GM23248 (cell line): ENCODE measurements at regions not wholly inside any gene's neighbourhood (a gene's known extent, or its start where the extent isn't known, plus 50 kb on each side); places are given as distances from the start of the nearest gene placed in this dataset.

Experiments used
- DNase-seq: peaks from one replicate; pipeline ENCODE4 v3.0.0-alpha.2; 2015
- H2AFZ ChIP-seq: fragments of 200-600 bp; sonication (generic); 2 replicates; pipeline ENCODE4 v1.6.1; 2016; ENCODE audit warnings: antibody characterized with exemption
- H3F3A ChIP-seq: fragments of 200-600 bp; sonication (generic); 2 replicates; pipeline ENCODE4 v1.6.1; 2016; ENCODE audit warnings: mild to moderate bottlenecking, antibody characterized with exemption, mixed run types; ENCODE audit not compliant: insufficient read depth
- H3K27ac ChIP-seq: fragments of 200-600 bp; sonication (generic); 2 replicates; pipeline ENCODE4 v1.5.1; 2016; ENCODE audit warnings: mild to moderate bottlenecking
- H3K27me3 ChIP-seq: fragments of 200-600 bp; sonication (generic); replicated peaks from 2 replicates; pipeline ENCODE4 v1.6.1; 2016; ENCODE audit warnings: mild to moderate bottlenecking; ENCODE audit not compliant: insufficient read depth
- H3K36me3 ChIP-seq: fragments of 200-600 bp; sonication (generic); 2 replicates; pipeline ENCODE4 v1.6.1; 2016; ENCODE audit warnings: low read depth, mild to moderate bottlenecking
- H3K4me1 ChIP-seq: fragments of 200-600 bp; sonication (generic); 2 replicates; pipeline ENCODE4 v1.6.1; 2016; ENCODE audit warnings: mild to moderate bottlenecking; ENCODE audit not compliant: insufficient read depth
- H3K4me2 ChIP-seq: fragments of 200-600 bp; sonication (generic); one replicate; pipeline ENCODE4 v1.6.1; 2016; ENCODE audit warnings: mild to moderate bottlenecking; ENCODE audit not compliant: unreplicated experiment
- H3K4me3 ChIP-seq: fragments of 200-600 bp; sonication (generic); 2 replicates; pipeline ENCODE4 v1.5.1; 2016; ENCODE audit warnings: mild to moderate bottlenecking
- H3K79me2 ChIP-seq: fragments of 200-600 bp; sonication (generic); 2 replicates; pipeline ENCODE4 v1.6.1; 2016; ENCODE audit warnings: mild to moderate bottlenecking; ENCODE audit not compliant: insufficient read depth
- H3K9ac ChIP-seq: fragments of 200-600 bp; sonication (generic); 2 replicates; pipeline ENCODE4 v1.6.1; 2016; ENCODE audit warnings: mild to moderate bottlenecking
- H3K9me2 ChIP-seq: fragments of 200-600 bp; sonication (generic); 2 replicates; pipeline ENCODE4 v1.6.1; 2016; ENCODE audit warnings: mixed run types, mild to moderate bottlenecking, moderate library complexity; ENCODE audit not compliant: insufficient read depth
- H3K9me3 ChIP-seq: fragments of 200-600 bp; sonication (generic); one replicate; pipeline ENCODE4 v1.6.1; 2017; ENCODE audit warnings: low read depth
- H4K20me1 ChIP-seq: fragments of 200-600 bp; sonication (generic); 2 replicates; pipeline ENCODE4 v1.6.0; 2016; ENCODE audit not compliant: insufficient read depth
- EZH2 ChIP-seq: fragments of 200-600 bp; sonication (generic); IDR thresholded peaks from 2 replicates; pipeline ENCODE4 v1.6.1; 2018; ENCODE audit warnings: antibody characterized with exemption, mild to moderate bottlenecking; ENCODE audit not compliant: insufficient read depth, poor library complexity, severe bottlenecking
- EZH2phosphoT487 ChIP-seq: fragments of 200-600 bp; sonication (generic); IDR thresholded peaks from 2 replicates; pipeline ENCODE4 v1.6.1; 2018; ENCODE audit warnings: antibody characterized with exemption, moderate library complexity, mild to moderate bottlenecking, low read depth; ENCODE audit not compliant: insufficient read depth
- WGBS, 2 experiments: methylation state at CpG; one replicate each; pipeline ENCODE4 v1.1.6; 2015 to 2017; ENCODE audit warnings: low lambda C conversion rate in 2 of 2, low coverage in 1 of 2; ENCODE audit errors: missing lambda C conversion rate in 2 of 2; 5-methylcytosine and 5-hydroxymethylcytosine counted together
- in situ Hi-C: fragments of 300-500 bp; cut with MboI; formaldehyde crosslinking; loops from 2 replicates; pipeline ENCODE4 v1.15.0; 2020

DNA sequence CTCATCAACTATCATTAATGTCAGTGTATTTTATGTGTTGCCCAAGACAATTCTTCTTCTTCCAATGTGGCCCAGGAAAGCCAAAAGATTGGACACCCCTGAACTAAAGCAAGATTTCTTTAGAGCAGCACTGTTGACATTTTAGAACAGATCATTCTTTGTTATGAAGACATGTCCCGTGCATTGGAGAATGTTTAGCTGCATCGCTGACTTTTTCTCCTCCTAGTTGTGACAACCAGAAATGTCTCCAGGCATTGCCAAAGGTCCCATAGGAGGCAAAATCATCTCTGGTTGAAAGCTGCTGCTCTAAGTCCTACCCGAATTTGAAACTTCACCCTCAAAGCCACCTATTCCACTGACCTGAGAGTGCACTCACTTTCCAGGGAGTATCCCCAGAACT is 62.7 kb upstream of the IRX6 start:
- no peaks in the 10 kb centered on the region for H3K9me3 ChIP-seq
- H3K4me2 ChIP-seq, result no peak overlapping the region
- H3K9ac ChIP-seq, result no peak overlapping the region
- WGBS, 2 experiments, result 50 to 58% methylated on average over 3 of the region's 3 CpGs
- H3K4me3 ChIP-seq, result no peak overlapping the region
- no peak overlapping the region for H3K27ac ChIP-seq
- no peak for TF ChIP-seq EZH2
- TF ChIP-seq EZH2phosphoT487, result no peak
- H3K36me3 ChIP-seq, result no peaks in the 10 kb centered on the region
- no peaks in the 10 kb centered on the region for H3K4me1 ChIP-seq
- H3K27me3 ChIP-seq, result peaks cover 20% of the 10 kb centered on the region; the same call in 1 of the 2 replicates
- no peak overlapping the region for H2AFZ ChIP-seq
- in situ Hi-C loops, result loop anchor here (25.0 kb wide), 1 partner anchor 1724 kb away; no protein-coding TSS in a partner anchor
- H3F3A ChIP-seq, result no peaks in the 10 kb centered on the region
- H4K20me1 ChIP-seq, result no peaks in the 10 kb centered on the region
- no peaks in the 10 kb centered on the region for H3K79me2 ChIP-seq
- no peak for DNase-seq
- H3K9me2 ChIP-seq, result no peaks in the 10 kb centered on the region

- 40 to 47% methylated on average over 10 of the region's 10 CpGs for WGBS, 2 experiments
- Histone ChIP-seq H3K79me2 (no peaks in the 10 kb centered on the region), H3K27ac (no peak overlapping the region), H2AFZ (no peak overlapping the region), H3K27me3 (peaks cover 20% of the 10 kb centered on the region; the same call in 1 of the 2 replicates), H3K36me3 (no peaks in the 10 kb centered on the region), H3K4me2 (no peak overlapping the region), H3K9ac (no peak overlapping the region), H4K20me1 (no peaks in the 10 kb centered on the region), H3K9me3 (no peaks in the 10 kb centered on the region), H3K4me1 (no peaks in the 10 kb centered on the region), H3F3A (no peaks in the 10 kb centered on the region), H3K9me2 (no peaks in the 10 kb centered on the region), H3K4me3 (no peak overlapping the region)
- no peak for TF ChIP-seq EZH2phosphoT487
- no peak for TF ChIP-seq EZH2
- in situ Hi-C loops, result loop anchor here (25.0 kb wide), 1 partner anchor 1726 kb away; no protein-coding TSS in a partner anchor
- DNase-seq, result no peak
Measured at GRCh38 chr16:55263271-55264250, 60.4 kb upstream of the IRX6 start.

GRCh38 chr16:55264949-55265348 is 59.1 kb upstream of the IRX6 start:
- Histone ChIP-seq H3K36me3 (no peaks in the 10 kb centered on the region), H3K4me2 (no peak overlapping the region), H3K4me3 (no peak overlapping the region), H3K9me2 (no peaks in the 10 kb centered on the region), H2AFZ (no peak overlapping the region), H3K4me1 (no peaks in the 10 kb centered on the region), H4K20me1 (no peaks in the 10 kb centered on the region), H3F3A (no peaks in the 10 kb centered on the region), H3K79me2 (no peaks in the 10 kb centered on the region), H3K9me3 (no peaks in the 10 kb centered on the region), H3K9ac (no peak overlapping the region), H3K27me3 (peaks cover 20% of the 10 kb centered on the region; the same call in 1 of the 2 replicates), H3K27ac (no peak overlapping the region)
- no peak for DNase-seq
- 8 to 9% methylated on average over 7 of the region's 7 CpGs for WGBS, 2 experiments
- in situ Hi-C loops, result loop anchor here (25.0 kb wide), 1 partner anchor 1728 kb away; no protein-coding TSS in a partner anchor
- TF ChIP-seq EZH2 (no peak), EZH2phosphoT487 (no peak)

DNA sequence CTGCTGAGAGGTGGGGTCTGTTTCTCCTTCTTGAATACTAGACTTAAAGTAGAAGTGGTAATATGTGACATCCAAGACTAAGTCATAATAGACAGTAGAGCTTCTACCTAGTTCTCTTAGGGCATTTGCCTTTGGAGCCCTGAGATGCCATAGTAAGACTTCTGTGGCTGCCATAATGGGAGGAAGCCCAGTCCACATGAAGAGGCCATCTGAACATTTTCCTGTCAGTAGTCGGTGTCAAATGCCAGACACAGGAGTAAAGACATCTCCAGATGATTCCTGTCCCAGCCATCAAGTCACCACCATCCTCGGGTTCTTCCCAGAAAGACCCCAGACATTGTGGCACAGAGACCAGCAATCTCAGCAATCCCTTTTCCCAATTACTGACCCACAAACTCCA is 58.1 kb upstream of the IRX6 start:
- Histone ChIP-seq H3F3A (no peaks in the 10 kb centered on the region), H2AFZ (no peak overlapping the region), H3K4me3 (no peak overlapping the region), H3K27me3 (peaks cover 20% of the 10 kb centered on the region; the same call in 1 of the 2 replicates), H3K4me2 (no peak overlapping the region), H3K4me1 (no peaks in the 10 kb centered on the region), H3K9ac (no peak overlapping the region), H3K79me2 (no peaks in the 10 kb centered on the region), H3K27ac (no peak overlapping the region), H3K9me2 (no peaks in the 10 kb centered on the region), H3K9me3 (no peaks in the 10 kb centered on the region), H3K36me3 (no peaks in the 10 kb centered on the region), H4K20me1 (no peaks in the 10 kb centered on the region)
- WGBS, 2 experiments, result 48 to 51% methylated on average over 2 of the region's 2 CpGs
- in situ Hi-C loops, result loop anchor here (25.0 kb wide), 1 partner anchor 1729 kb away; no protein-coding TSS in a partner anchor
- no peak for DNase-seq
- no peak for TF ChIP-seq EZH2
- no peak for TF ChIP-seq EZH2phosphoT487
